Lower leg skin (tissue), 4 donors: ENCODE measurements at regions not wholly inside any gene's neighbourhood (a gene's known extent, or its start where the extent isn't known, plus 50 kb on each side); places are given as distances from the start of the nearest gene placed in this dataset.

ENCODE experiments used
- DNase-seq, 2 donors: peaks; one replicate each; pipeline ENCODE4 v3.0.0-alpha.2; 2019; ENCODE audit warnings: low spot score in 2 of 2
- H3K4me3 ChIP-seq: fragments of 200-600 bp; sonication (generic); 2 replicates; pipeline ENCODE4 v1.5.1; 2017; ENCODE audit warnings: mild to moderate bottlenecking, low read depth; ENCODE audit not compliant: poor library complexity, severe bottlenecking
- POLR2A ChIP-seq, 2 donors: fragments of 450-650 bp; IDR thresholded peaks; one replicate each; pipeline ENCODE4 v1.6.1; 2016 to 2017; ENCODE audit warnings: antibody characterized with exemption in 2 of 2, mild to moderate bottlenecking in 1 of 2, moderate library complexity in 1 of 2
- WGBS, 2 donors: methylation state at CpG; one replicate each; pipeline ENCODE4 v1.1.5; 2018; 5-methylcytosine and 5-hydroxymethylcytosine counted together
- intact Hi-C: fragments of 100-400 bp; cut with DNase I; formaldehyde crosslinking; loops from one replicate; pipeline ENCODE4 v1.15.0; 2023; ENCODE audit warnings: low total_unique reads
- TF ChIP-seq, protein P1 (sequence below), 3 donors: fragments of 450-650 bp; IDR thresholded peaks; one replicate each; pipeline ENCODE4 v1.5.1; 2016; ENCODE audit warnings: antibody characterized with exemption in 3 of 3, mild to moderate bottlenecking in 3 of 3, moderate library complexity in 2 of 3

DNA sequence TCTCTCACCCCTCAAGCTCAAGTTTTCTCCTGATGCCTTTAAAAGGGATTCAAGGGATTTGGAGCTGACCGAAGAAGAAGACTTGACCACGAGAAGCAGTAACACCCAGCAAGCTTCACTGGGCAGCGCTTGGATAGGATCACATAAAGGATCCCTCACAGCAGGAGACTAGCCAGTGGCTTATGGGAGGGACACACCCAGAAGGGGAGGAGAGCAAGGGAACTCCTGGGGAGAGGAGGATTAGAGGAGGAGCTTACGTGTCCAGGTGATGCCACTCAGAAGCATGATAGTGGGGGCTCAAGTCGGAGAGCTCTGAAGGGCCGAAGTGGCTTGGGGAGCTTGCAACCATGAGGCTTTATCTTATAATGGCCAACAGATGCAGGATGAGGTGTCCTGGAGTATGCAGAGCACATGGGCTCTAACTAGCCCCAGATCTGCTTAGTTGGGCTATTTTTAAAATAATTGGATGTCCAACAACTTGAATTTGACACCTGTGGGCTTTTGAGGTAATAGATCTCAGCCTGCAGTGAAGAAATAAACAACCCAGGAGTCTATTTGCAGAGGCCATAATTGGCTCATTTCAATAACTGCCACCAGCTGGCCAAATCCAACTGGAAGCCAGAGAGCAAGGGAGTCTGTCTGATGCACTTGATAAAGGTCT is 137.9 kb upstream of the EXOC2 start:
- TF ChIP-seq POLR2A (IDR thresholded peaks at IDR 0.05): no peak
- TF ChIP-seq, protein P1, sequence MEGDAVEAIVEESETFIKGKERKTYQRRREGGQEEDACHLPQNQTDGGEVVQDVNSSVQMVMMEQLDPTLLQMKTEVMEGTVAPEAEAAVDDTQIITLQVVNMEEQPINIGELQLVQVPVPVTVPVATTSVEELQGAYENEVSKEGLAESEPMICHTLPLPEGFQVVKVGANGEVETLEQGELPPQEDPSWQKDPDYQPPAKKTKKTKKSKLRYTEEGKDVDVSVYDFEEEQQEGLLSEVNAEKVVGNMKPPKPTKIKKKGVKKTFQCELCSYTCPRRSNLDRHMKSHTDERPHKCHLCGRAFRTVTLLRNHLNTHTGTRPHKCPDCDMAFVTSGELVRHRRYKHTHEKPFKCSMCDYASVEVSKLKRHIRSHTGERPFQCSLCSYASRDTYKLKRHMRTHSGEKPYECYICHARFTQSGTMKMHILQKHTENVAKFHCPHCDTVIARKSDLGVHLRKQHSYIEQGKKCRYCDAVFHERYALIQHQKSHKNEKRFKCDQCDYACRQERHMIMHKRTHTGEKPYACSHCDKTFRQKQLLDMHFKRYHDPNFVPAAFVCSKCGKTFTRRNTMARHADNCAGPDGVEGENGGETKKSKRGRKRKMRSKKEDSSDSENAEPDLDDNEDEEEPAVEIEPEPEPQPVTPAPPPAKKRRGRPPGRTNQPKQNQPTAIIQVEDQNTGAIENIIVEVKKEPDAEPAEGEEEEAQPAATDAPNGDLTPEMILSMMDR (IDR thresholded peaks at IDR 0.05): no peak
- no peak overlapping the region for H3K4me3 ChIP-seq
- no peak for DNase-seq
- intact Hi-C loops: no loop called here
- WGBS, 2 donors: 76 to 81% methylated on average over 6 of the region's 6 CpGs

DNA sequence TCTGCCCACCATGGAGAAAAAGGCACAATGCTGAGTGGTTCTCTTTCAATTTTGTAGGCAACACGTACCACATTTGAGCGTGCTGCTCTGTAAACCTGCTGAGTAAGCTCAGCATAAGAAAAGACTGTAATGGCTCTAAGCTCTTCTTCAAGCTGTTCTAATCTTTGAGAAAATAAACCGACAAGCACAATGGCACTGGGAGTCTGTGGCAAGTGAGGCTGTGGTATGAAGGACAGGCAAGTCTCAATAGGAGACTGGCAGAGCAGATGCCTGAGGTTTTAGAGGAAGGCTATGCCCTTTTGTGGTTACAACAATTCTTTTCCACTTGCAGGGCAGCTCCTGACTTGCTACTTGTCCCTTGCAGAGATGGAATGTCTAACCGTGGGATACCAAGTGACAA is 136.7 kb upstream of the EXOC2 start:
- 48 to 64% methylated on average over 4 of the region's 4 CpGs for WGBS, 2 donors
- no peak for DNase-seq
- intact Hi-C loops: no loop called here
- H3K4me3 ChIP-seq: no peak overlapping the region
- no peak for TF ChIP-seq POLR2A (IDR thresholded peaks at IDR 0.05)
- TF ChIP-seq, protein P1 (IDR thresholded peaks at IDR 0.05): no peak

DNA sequence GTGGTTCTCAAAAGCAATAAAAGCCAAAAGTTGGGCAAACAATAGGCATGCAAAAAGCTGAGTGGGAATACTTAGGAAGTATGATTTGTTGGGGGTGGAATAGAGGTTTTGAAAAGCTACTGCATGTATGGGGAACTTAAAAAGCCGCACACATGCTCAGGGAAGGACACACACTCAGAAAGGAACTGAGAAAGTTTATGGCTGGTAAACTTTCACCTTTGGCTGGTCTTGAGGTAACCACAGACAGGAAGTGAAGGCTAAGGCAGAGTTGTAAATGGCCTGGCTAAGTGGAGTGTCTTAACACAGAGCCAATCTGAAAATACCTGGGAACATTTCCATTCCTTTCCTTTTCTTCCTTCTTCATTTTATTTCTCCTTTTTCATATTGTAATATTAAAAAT is 134.5 kb upstream of the EXOC2 start:
- WGBS, 2 donors: 97 to 100% methylated on average over 1 of the region's 1 CpG
- no peak for TF ChIP-seq POLR2A (IDR thresholded peaks at IDR 0.05)
- TF ChIP-seq, protein P1 (IDR thresholded peaks at IDR 0.05): no peak
- no peak overlapping the region for H3K4me3 ChIP-seq
- no peak for DNase-seq
- intact Hi-C loops: no loop called here

DNA sequence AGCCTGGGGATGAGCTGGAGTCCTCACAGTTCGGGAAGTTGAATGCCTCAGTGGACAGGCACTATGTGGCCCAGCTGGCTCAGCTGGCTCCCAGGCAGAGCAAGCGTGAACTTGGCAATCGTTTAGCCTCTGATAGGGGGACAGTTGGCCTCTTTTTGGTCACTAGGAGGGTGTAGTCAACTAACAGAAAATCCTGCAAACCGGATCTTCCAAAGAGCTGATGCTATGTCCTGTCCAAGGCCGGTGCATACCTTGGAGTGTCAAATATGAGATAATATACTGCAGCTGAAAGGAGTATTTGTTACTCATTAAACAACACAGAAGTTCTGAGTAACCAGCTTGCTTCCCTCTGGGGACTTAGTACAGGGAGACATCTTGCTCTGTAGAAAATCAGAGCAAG is 126.2 kb upstream of the EXOC2 start:
- 71 to 81% methylated on average over 5 of the region's 5 CpGs for WGBS, 2 donors
- TF ChIP-seq POLR2A (IDR thresholded peaks at IDR 0.05): no peak
- TF ChIP-seq, protein P1 (IDR thresholded peaks at IDR 0.05): no peak

DNA sequence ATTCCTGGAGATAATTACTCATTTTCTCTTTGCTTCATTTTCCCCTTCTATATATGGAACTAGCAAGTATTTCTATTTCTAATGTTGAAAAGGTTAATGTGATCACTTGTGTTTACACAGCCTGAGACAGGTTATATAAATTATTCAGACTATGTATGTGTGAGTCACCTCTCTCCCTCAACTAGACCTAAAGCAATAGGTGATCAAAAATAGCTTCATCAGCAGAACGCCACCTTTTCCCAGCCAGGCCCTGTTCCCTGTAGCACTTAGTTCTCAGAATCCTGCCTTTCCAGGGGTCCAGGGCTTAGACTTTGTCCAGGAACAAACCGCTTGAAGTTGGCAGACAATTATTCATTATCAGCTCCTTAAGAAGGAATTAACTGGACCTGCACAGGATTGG is 125.3 kb upstream of the EXOC2 start:
- intact Hi-C loops: no loop called here
- H3K4me3 ChIP-seq: no peak overlapping the region
- DNase-seq: no peak
- TF ChIP-seq POLR2A (IDR thresholded peaks at IDR 0.05): no peak
- TF ChIP-seq, protein P1 (IDR thresholded peaks at IDR 0.05): no peak
- WGBS, 2 donors: 57 to 70% methylated on average over 2 of the region's 2 CpGs

More for the DNA sequence above, 126.2 kb upstream of the EXOC2 start:
- H3K4me3 ChIP-seq: no peak overlapping the region
- DNase-seq: no peak
- intact Hi-C loops: no loop called here

DNA sequence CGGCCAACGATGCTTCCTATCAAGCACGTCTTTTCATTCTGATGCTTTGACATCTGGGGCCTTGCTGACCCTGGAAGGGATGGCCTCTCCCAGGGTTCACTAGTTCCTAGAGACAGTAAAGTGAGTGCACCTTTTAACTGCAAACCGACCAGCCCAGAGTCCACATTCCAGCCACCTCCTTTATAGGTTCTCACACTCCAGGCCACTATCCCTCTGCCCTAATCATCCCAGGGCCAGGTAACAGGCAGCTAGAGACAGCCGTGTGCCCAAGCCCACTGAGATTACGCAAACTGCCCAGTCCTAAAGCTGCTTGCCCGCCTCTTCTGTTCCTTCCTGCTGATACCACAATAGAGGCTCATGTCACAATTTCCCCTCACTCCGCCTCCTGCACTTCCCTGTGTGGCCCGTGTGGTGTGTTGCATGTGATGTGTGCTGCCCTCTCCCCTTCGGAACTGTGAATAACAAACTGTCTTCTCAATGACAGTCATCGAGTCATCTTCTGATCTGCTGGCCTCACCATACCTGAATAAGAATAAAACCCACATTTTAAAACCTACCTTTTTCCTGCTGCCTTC is 123.7 kb upstream of the EXOC2 start:
- no peak for DNase-seq
- 79% methylated on average over 11 of the region's 11 CpGs for WGBS, 2 donors
- TF ChIP-seq, protein P1 (IDR thresholded peaks at IDR 0.05): no peak
- no peak for TF ChIP-seq POLR2A (IDR thresholded peaks at IDR 0.05)
- no peak overlapping the region for H3K4me3 ChIP-seq
- intact Hi-C loops: no loop called here
